NCI-H526 treated with DMSO at 0.1 percent for 48 hours (cell line): ENCODE measurements at regions not wholly inside any gene's neighbourhood (a gene's known extent, or its start where the extent isn't known, plus 50 kb on each side); places are given as distances from the start of the nearest gene placed in this dataset.

Experiments
- DNase-seq: peaks from one replicate; lab custom pipeline; 2025; lab: John Stamatoyannopoulos, UW

GRCh38 chr14:36465178-36465577, 54.9 kb downstream of the NKX2-1 start:
- DNase-seq = no peak

- DNase-seq = no peak
Measured at GRCh38 chr14:36462890-36463289, 57.1 kb downstream of the NKX2-1 start.

GRCh38 chr14:36455241-36455627, 64.8 kb downstream of the NKX2-1 start:
- no peak for DNase-seq

GRCh38 chr14:36454599-36455240, 65.3 kb downstream of the NKX2-1 start:
- DNase-seq = no peak

GRCh38 chr14:36452860-36453259, 67.2 kb downstream of the NKX2-1 start:
- DNase-seq = no peak

- no peak for DNase-seq
Measured at GRCh38 chr14:36451310-36452065, 68.5 kb downstream of the NKX2-1 start.

GRCh38 chr14:36450550-36450949, 69.5 kb downstream of the NKX2-1 start:
- no peak for DNase-seq

GRCh38 chr14:36449903-36450302, 70.1 kb downstream of the NKX2-1 start:
- no peak for DNase-seq

- DNase-seq = no peak
Measured at GRCh38 chr14:36443374-36443773, 76.7 kb downstream of the NKX2-1 start.

GRCh38 chr14:36442824-36443241, 77.2 kb downstream of the NKX2-1 start:
- no peak for DNase-seq

GRCh38 chr14:36441283-36441682, 78.7 kb downstream of the NKX2-1 start:
- no peak for DNase-seq

GRCh38 chr14:36439766-36440165, 80.3 kb downstream of the NKX2-1 start:
- no peak for DNase-seq

- DNase-seq = no peak
Measured at GRCh38 chr14:36438883-36439282, 81.1 kb downstream of the NKX2-1 start.

- no peak for DNase-seq
Measured at GRCh38 chr14:36430662-36431084, 89.4 kb downstream of the NKX2-1 start.

GRCh38 chr14:36430169-36430568, 89.9 kb downstream of the NKX2-1 start:
- DNase-seq = no peak

GRCh38 chr14:36429692-36430091, 90.3 kb downstream of the NKX2-1 start:
- DNase-seq = no peak

- no peak for DNase-seq
Measured at GRCh38 chr14:36428350-36428749, 91.7 kb downstream of the NKX2-1 start.

GRCh38 chr14:36426836-36427235, 93.2 kb downstream of the NKX2-1 start:
- DNase-seq = no peak

- DNase-seq = no peak
Measured at GRCh38 chr14:36426113-36426512, 93.9 kb downstream of the NKX2-1 start.

GRCh38 chr14:36424478-36425102, 95.4 kb downstream of the NKX2-1 start:
- peak; percentile 76 for DNase-seq

- no peak for DNase-seq
Measured at GRCh38 chr14:36423430-36423829, 96.6 kb downstream of the NKX2-1 start.

GRCh38 chr14:36420149-36420687, 99.8 kb upstream of the MBIP start:
- no peak for DNase-seq

- DNase-seq = no peak
Measured at GRCh38 chr14:36418937-36419336, 98.5 kb upstream of the MBIP start.
